ENCODE measurements at regions not wholly inside any gene's neighbourhood (a gene's known extent, or its start where the extent isn't known, plus 50 kb on each side); places are given as distances from the start of the nearest gene placed in this dataset.

GRCh38 chrX:82232679-82233078 is 1030.8 kb downstream of the SH3BGRL start:
- no peaks in the 10 kb centered on the region for H3K27me3 ChIP-seq
- H3K36me3 ChIP-seq, result no peaks in the 10 kb centered on the region
- no peaks in the 10 kb centered on the region for H3K4me1 ChIP-seq
- TF ChIP-seq POLR2A (IDR thresholded peaks at IDR 0.05) (no peak), CTCF (IDR thresholded peaks at IDR 0.05) (no peak), POLR2AphosphoS5 (IDR thresholded peaks at IDR 0.05) (no peak), EP300 (IDR thresholded peaks at IDR 0.05; ENCODE audit: low read depth) (no peak)
- H3K9me3 ChIP-seq, result no peaks in the 10 kb centered on the region
- H3K27ac ChIP-seq, result no peak overlapping the region
- in situ Hi-C loops (cut with MboI; ENCODE audit: low pct_ligation_motif_present in 1 of 4, low pct_unique_long_range_greater_than_20kb in 1 of 4, low sequenced_read_pairs in 3 of 4) (no loop called here), intact Hi-C loops (cut with DNase I; ENCODE audit: low total_unique reads) (no loop called here)
- H3K4me3 ChIP-seq, result no peak overlapping the region
- DNase-seq, result no peak

- Histone ChIP-seq H3K4me3 (no peak overlapping the region), H3K27me3 (no peaks in the 10 kb centered on the region), H3K9me3 (no peaks in the 10 kb centered on the region), H3K27ac (no peak overlapping the region), H3K36me3 (no peaks in the 10 kb centered on the region), H3K4me1 (no peaks in the 10 kb centered on the region)
- no peak for DNase-seq
- in situ Hi-C loops (cut with MboI; ENCODE audit: low pct_ligation_motif_present in 1 of 4, low pct_unique_long_range_greater_than_20kb in 1 of 4, low sequenced_read_pairs in 3 of 4) (no loop called here), intact Hi-C loops (cut with DNase I; ENCODE audit: low total_unique reads) (no loop called here)
- WGBS, 2 donors (ENCODE audit: low coverage in 1 of 2), result 85% methylated on average over 1 of the region's 1 CpG; no CpG with 5 or more reads in 1 of the 2 donors
- no peak for TF ChIP-seq POLR2A (IDR thresholded peaks at IDR 0.05)
- TF ChIP-seq CTCF (IDR thresholded peaks at IDR 0.05), result no peak
- TF ChIP-seq POLR2AphosphoS5 (IDR thresholded peaks at IDR 0.05), result no peak
- TF ChIP-seq EP300 (IDR thresholded peaks at IDR 0.05; ENCODE audit: low read depth), result no peak
Observed at GRCh38 chrX:82237328-82237727, 1035.4 kb downstream of the SH3BGRL start.

Small RNA genes in the stretch of these regions (small RNA-seq; reads per million reads assigned to genes)
- 0 reads per million in 4 donors for gene RNU6-974P

Data from transverse colon (tissue), 4 donors.